GM23248 (cell line): ENCODE measurements at regions not wholly inside any gene's neighbourhood (a gene's known extent, or its start where the extent isn't known, plus 50 kb on each side); places are given as distances from the start of the nearest gene placed in this dataset.
"Not testable (repeated sequence)": the region's sequence is repeated elsewhere in the genome, so short reads cannot be mapped to it uniquely, and the experiment has no call there.

Source experiments
- DNase-seq: peaks from one replicate; pipeline ENCODE4 v3.0.0-alpha.2; 2015
- H2AFZ ChIP-seq: fragments of 200-600 bp; sonication (generic); 2 replicates; pipeline ENCODE4 v1.6.1; 2016; ENCODE audit warnings: antibody characterized with exemption
- H3F3A ChIP-seq: fragments of 200-600 bp; sonication (generic); 2 replicates; pipeline ENCODE4 v1.6.1; 2016; ENCODE audit warnings: mild to moderate bottlenecking, antibody characterized with exemption, mixed run types; ENCODE audit not compliant: insufficient read depth
- H3K27ac ChIP-seq: fragments of 200-600 bp; sonication (generic); 2 replicates; pipeline ENCODE4 v1.5.1; 2016; ENCODE audit warnings: mild to moderate bottlenecking
- H3K27me3 ChIP-seq: fragments of 200-600 bp; sonication (generic); replicated peaks from 2 replicates; pipeline ENCODE4 v1.6.1; 2016; ENCODE audit warnings: mild to moderate bottlenecking; ENCODE audit not compliant: insufficient read depth
- H3K36me3 ChIP-seq: fragments of 200-600 bp; sonication (generic); 2 replicates; pipeline ENCODE4 v1.6.1; 2016; ENCODE audit warnings: low read depth, mild to moderate bottlenecking
- H3K4me1 ChIP-seq: fragments of 200-600 bp; sonication (generic); 2 replicates; pipeline ENCODE4 v1.6.1; 2016; ENCODE audit warnings: mild to moderate bottlenecking; ENCODE audit not compliant: insufficient read depth
- H3K4me2 ChIP-seq: fragments of 200-600 bp; sonication (generic); one replicate; pipeline ENCODE4 v1.6.1; 2016; ENCODE audit warnings: mild to moderate bottlenecking; ENCODE audit not compliant: unreplicated experiment
- H3K4me3 ChIP-seq: fragments of 200-600 bp; sonication (generic); 2 replicates; pipeline ENCODE4 v1.5.1; 2016; ENCODE audit warnings: mild to moderate bottlenecking
- H3K79me2 ChIP-seq: fragments of 200-600 bp; sonication (generic); 2 replicates; pipeline ENCODE4 v1.6.1; 2016; ENCODE audit warnings: mild to moderate bottlenecking; ENCODE audit not compliant: insufficient read depth
- H3K9ac ChIP-seq: fragments of 200-600 bp; sonication (generic); 2 replicates; pipeline ENCODE4 v1.6.1; 2016; ENCODE audit warnings: mild to moderate bottlenecking
- H3K9me2 ChIP-seq: fragments of 200-600 bp; sonication (generic); 2 replicates; pipeline ENCODE4 v1.6.1; 2016; ENCODE audit warnings: mixed run types, mild to moderate bottlenecking, moderate library complexity; ENCODE audit not compliant: insufficient read depth
- H3K9me3 ChIP-seq: fragments of 200-600 bp; sonication (generic); one replicate; pipeline ENCODE4 v1.6.1; 2017; ENCODE audit warnings: low read depth
- H4K20me1 ChIP-seq: fragments of 200-600 bp; sonication (generic); 2 replicates; pipeline ENCODE4 v1.6.0; 2016; ENCODE audit not compliant: insufficient read depth
- EZH2 ChIP-seq: fragments of 200-600 bp; sonication (generic); IDR thresholded peaks from 2 replicates; pipeline ENCODE4 v1.6.1; 2018; ENCODE audit warnings: antibody characterized with exemption, mild to moderate bottlenecking; ENCODE audit not compliant: insufficient read depth, poor library complexity, severe bottlenecking
- EZH2phosphoT487 ChIP-seq: fragments of 200-600 bp; sonication (generic); IDR thresholded peaks from 2 replicates; pipeline ENCODE4 v1.6.1; 2018; ENCODE audit warnings: antibody characterized with exemption, moderate library complexity, mild to moderate bottlenecking, low read depth; ENCODE audit not compliant: insufficient read depth
- WGBS, 2 experiments: methylation state at CpG; one replicate each; pipeline ENCODE4 v1.1.6; 2015 to 2017; ENCODE audit warnings: low lambda C conversion rate in 2 of 2, low coverage in 1 of 2; ENCODE audit errors: missing lambda C conversion rate in 2 of 2; 5-methylcytosine and 5-hydroxymethylcytosine counted together
- in situ Hi-C: fragments of 300-500 bp; cut with MboI; formaldehyde crosslinking; loops from 2 replicates; pipeline ENCODE4 v1.15.0; 2020

DNA sequence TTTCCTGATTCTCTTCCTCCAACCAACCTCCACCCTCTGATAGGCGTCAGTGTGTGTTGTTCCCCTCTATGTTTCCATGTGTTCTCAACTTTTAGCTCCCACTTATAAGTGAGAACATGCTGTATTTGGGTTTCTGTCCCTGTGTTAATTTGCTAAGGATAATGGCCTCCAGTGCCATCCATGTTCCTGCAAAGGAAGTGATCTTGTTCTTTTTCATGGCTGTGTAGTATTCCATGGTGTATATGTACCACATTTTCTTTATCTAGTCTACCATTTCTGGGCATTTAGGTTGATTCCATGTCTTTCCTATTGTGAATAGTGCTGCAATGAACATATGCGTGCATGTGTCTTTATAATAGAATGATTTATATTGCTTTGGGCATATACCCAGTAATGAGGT, 107.1 kb upstream of the CPHXL start:
- 33 to 34% methylated on average over 2 of the region's 2 CpGs for WGBS, 2 experiments
- H3K36me3 ChIP-seq, H3K4me1 ChIP-seq, in situ Hi-C loops, H3K9ac ChIP-seq, H3K27me3 ChIP-seq, H4K20me1 ChIP-seq, H3K4me2 ChIP-seq, H3K9me2 ChIP-seq, H3K27ac ChIP-seq, H2AFZ ChIP-seq, H3K4me3 ChIP-seq, H3K9me3 ChIP-seq, DNase-seq, H3F3A ChIP-seq, H3K79me2 ChIP-seq: not testable (repeated sequence)

DNA sequence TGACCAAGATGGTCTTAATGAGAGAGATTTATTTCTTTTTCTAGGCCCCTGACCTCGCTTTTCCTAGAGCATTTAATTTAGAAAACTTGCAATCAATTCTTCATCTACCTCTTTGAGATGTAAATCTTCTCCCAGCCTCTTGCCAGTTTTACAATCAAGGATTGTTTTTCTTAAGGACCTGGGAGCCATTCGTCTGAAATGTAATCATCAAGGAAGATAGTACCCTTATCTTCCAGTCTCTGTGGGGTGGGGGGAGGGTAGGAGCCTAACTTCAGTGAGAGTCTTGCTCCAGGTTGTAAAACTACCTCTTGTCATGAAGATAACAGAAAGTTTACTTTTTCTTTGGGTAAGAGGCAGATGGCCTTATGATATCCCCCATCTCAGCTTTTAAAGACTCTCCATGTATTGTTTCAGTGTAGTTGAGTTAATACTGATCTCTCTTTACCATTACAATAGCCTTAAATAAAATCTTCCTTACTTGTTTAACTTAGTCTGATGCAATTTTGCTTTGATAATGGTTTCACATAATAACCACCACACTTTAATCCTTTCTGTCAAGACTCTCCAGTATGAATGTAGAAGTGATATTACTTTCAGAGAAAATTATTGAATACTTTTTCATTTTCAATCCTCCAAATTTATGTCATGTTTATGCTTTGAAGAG, 110.2 kb upstream of the CPHXL start:
- Histone ChIP-seq H2AFZ (no peak overlapping the region), H3K27ac (no peak overlapping the region), H3K4me3 (no peak overlapping the region), H3K27me3 (no peaks in the 10 kb centered on the region), H4K20me1 (no peaks in the 10 kb centered on the region), H3K9me3 (no peaks in the 10 kb centered on the region), H3K4me2 (no peak overlapping the region), H3K36me3 (no peaks in the 10 kb centered on the region), H3K4me1 (no peaks in the 10 kb centered on the region), H3K79me2 (no peaks in the 10 kb centered on the region), H3K9me2 (no peaks in the 10 kb centered on the region), H3K9ac (no peak overlapping the region), H3F3A (no peaks in the 10 kb centered on the region)
- 4 to 5% methylated on average over 2 of the region's 2 CpGs for WGBS, 2 experiments
- TF ChIP-seq EZH2 = no peak
- TF ChIP-seq EZH2phosphoT487 = no peak
- in situ Hi-C loops = no loop called here
- no peak for DNase-seq

- Histone ChIP-seq H3K9ac (no peak overlapping the region), H3K4me1 (no peaks in the 10 kb centered on the region), H3K27ac (no peak overlapping the region), H3K79me2 (no peaks in the 10 kb centered on the region), H3K4me2 (no peak overlapping the region), H4K20me1 (no peaks in the 10 kb centered on the region), H2AFZ (no peak overlapping the region), H3F3A (no peaks in the 10 kb centered on the region), H3K4me3 (no peak overlapping the region), H3K9me3 (no peaks in the 10 kb centered on the region), H3K9me2 (no peaks in the 10 kb centered on the region), H3K36me3 (no peaks in the 10 kb centered on the region), H3K27me3 (no peaks in the 10 kb centered on the region)
- in situ Hi-C loops = no loop called here
- DNase-seq = no peak
- WGBS, 2 experiments = 7 to 18% methylated on average over 2 of the region's 2 CpGs
- TF ChIP-seq EZH2 = no peak
Measured at GRCh38 chr16:75837264-75837663, 111.0 kb upstream of the CPHXL start.

DNA sequence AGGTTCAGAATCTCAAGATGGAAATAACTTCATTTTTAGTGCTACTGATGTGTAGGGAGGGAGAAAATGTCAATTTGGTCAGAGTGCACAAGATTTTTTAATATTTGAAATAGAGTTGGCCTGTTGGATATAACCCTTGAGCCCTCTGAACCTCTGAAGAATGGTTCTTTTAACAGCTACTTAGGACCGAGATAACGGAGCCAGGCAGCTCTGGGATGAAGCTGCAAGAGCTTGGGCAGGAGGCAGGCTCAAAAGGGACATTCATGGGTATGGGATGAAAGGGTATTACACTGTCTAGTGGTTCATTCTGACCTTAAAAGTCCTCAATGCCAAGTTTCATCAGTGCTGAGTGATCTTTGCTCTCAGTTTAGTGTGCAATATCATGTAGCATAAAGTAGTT, 111.4 kb upstream of the CPHXL start:
- in situ Hi-C loops = no loop called here
- Histone ChIP-seq H3K9me3 (no peaks in the 10 kb centered on the region), H3K36me3 (no peaks in the 10 kb centered on the region), H3K4me3 (no peak overlapping the region), H3K4me1 (no peaks in the 10 kb centered on the region), H3K4me2 (no peak overlapping the region), H3K79me2 (no peaks in the 10 kb centered on the region), H4K20me1 (no peaks in the 10 kb centered on the region), H3K9ac (no peak overlapping the region), H3K9me2 (no peaks in the 10 kb centered on the region), H3F3A (no peaks in the 10 kb centered on the region), H3K27me3 (no peaks in the 10 kb centered on the region), H3K27ac (no peak overlapping the region), H2AFZ (no peak overlapping the region)
- no peak for DNase-seq
- 0 to 2% methylated on average over 2 of the region's 2 CpGs for WGBS, 2 experiments
- no peak for TF ChIP-seq EZH2phosphoT487
- no peak for TF ChIP-seq EZH2

DNA sequence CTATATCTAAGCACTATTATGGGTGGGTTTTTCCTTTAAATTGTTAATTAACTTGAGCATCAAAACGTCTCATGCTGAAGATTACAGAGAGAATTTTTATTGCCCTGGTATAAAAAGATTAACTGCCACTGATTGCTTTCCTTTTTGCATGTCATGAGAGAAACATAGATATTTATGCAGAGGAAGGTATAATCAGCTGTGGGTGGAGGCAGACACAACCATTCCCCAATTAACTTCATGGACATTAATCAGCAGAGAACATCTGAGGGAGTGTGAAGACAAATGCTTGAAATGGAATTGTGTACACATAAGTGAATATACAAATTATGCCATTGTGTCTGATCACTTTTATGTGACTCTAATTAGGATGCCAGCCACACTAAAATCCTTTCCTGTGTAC, 115.2 kb upstream of the CPHXL start:
- 0% methylated on average over 1 of the region's 1 CpG for WGBS, 2 experiments
- Histone ChIP-seq H3K4me3 (no peak overlapping the region), H3K9me3 (no peaks in the 10 kb centered on the region), H4K20me1 (no peaks in the 10 kb centered on the region), H2AFZ (no peak overlapping the region), H3F3A (no peaks in the 10 kb centered on the region), H3K9ac (no peak overlapping the region), H3K27ac (no peak overlapping the region), H3K4me1 (no peaks in the 10 kb centered on the region), H3K9me2 (no peaks in the 10 kb centered on the region), H3K27me3 (no peaks in the 10 kb centered on the region), H3K36me3 (no peaks in the 10 kb centered on the region), H3K79me2 (no peaks in the 10 kb centered on the region), H3K4me2 (no peak overlapping the region)
- DNase-seq = no peak
- in situ Hi-C loops = no loop called here
- TF ChIP-seq EZH2phosphoT487 = no peak
- no peak for TF ChIP-seq EZH2
